Panc1 (cell line): ENCODE measurements at regions not wholly inside any gene's neighbourhood (a gene's known extent, or its start where the extent isn't known, plus 50 kb on each side); places are given as distances from the start of the nearest gene placed in this dataset.

Experiments
- ATAC-seq: fragments of 200-7000 bp; cut with Tn5 transposase; 2 replicates; pipeline ENCODE4 v1.9.1; 2020; ENCODE audit warnings: mild to moderate bottlenecking, moderate library complexity
- BruUV-seq: library from RNA; stranded (reverse); fragments of 400-500 nt; replicated peaks from 2 replicates; lab custom pipeline; 2021; lab: Mats Ljungman, UMichigan
- CTCF ChIA-PET: fragments of 300-600 bp; sonication (Branson Sonifier 250); formaldehyde crosslinking; loops from one replicate; lab custom pipeline; 2022; ENCODE audit warnings: antibody characterized with exemption; lab: Charles Lee
- POLR2A ChIA-PET: fragments of 300-600 bp; sonication (Branson Sonifier 250); formaldehyde crosslinking; loops from one replicate; lab custom pipeline; 2022; ENCODE audit warnings: antibody characterized with exemption; lab: Charles Lee
- DNase-seq: peaks from one replicate; pipeline ENCODE4 v3.0.0-alpha.2; 2010; ENCODE audit warnings: low read depth, low spot score
- H3K27ac ChIP-seq: 2 replicates; pipeline ENCODE4 v1.5.1; 2011; ENCODE audit warnings: mild to moderate bottlenecking, low read length, inconsistent platforms
- H3K27me3 ChIP-seq: fragments of 200-500 bp; sonication (Bioruptor generic); 2 replicates; pipeline ENCODE4 v1.6.0; 2014; ENCODE audit warnings: low read length, inconsistent platforms; ENCODE audit not compliant: control insufficient read depth, insufficient read depth
- H3K36me3 ChIP-seq: fragments of 200-500 bp; sonication (Bioruptor generic); 2 replicates; pipeline ENCODE4 v1.5.1; 2014; ENCODE audit warnings: inconsistent platforms, mild to moderate bottlenecking, low read length, moderate library complexity; ENCODE audit not compliant: control insufficient read depth, insufficient read depth
- H3K4me1 ChIP-seq: 2 replicates; pipeline ENCODE4 v1.5.1; 2011; ENCODE audit warnings: inconsistent platforms, mild to moderate bottlenecking, low read length, moderate library complexity; ENCODE audit not compliant: control insufficient read depth, insufficient read depth
- H3K4me3 ChIP-seq, 2 experiments: 2 replicates each; pipeline ENCODE4 v1.5.1; 2011 to 2012; ENCODE audit warnings: low read depth in 2 of 2, low read length in 2 of 2, mild to moderate bottlenecking in 2 of 2, inconsistent platforms in 1 of 2, moderate library complexity in 1 of 2
- H3K9me3 ChIP-seq: fragments of 200-500 bp; sonication (Bioruptor generic); 2 replicates; pipeline ENCODE4 v1.5.1; 2014; ENCODE audit warnings: low read depth, mild to moderate bottlenecking, inconsistent platforms, low read length, moderate library complexity; ENCODE audit not compliant: control insufficient read depth, insufficient read depth
- CTCF ChIP-seq: fragments of 450-650 bp; IDR thresholded peaks from 2 replicates; pipeline ENCODE4 v1.5.1; 2017; ENCODE audit warnings: mild to moderate bottlenecking
- POLR2AphosphoS5 ChIP-seq: IDR thresholded peaks from 2 replicates; pipeline ENCODE4 v1.6.1; 2012; ENCODE audit warnings: mild to moderate bottlenecking, low read depth, low read length, moderate library complexity
- REST ChIP-seq, 2 experiments: IDR thresholded peaks; 2 replicates each; pipeline ENCODE4 v1.6.1; 2011 to 2012; ENCODE audit warnings: low read depth in 2 of 2, control low read depth in 1 of 2, low read length in 1 of 2, mild to moderate bottlenecking in 1 of 2, moderate library complexity in 1 of 2; ENCODE audit not compliant: insufficient read depth in 1 of 2
- SIN3A ChIP-seq: IDR thresholded peaks from 2 replicates; pipeline ENCODE4 v1.6.1; 2012; ENCODE audit warnings: low read depth, mild to moderate bottlenecking, low read length, moderate library complexity, borderline replicate concordance; ENCODE audit not compliant: insufficient read depth
- TCF7L2 ChIP-seq: IDR thresholded peaks from 2 replicates; pipeline ENCODE4 v1.6.1; 2011; ENCODE audit warnings: mild to moderate bottlenecking, low read depth, low read length, inconsistent platforms
- in situ Hi-C: cut with HindIII; loops from 2 replicates; pipeline ENCODE4 v1.10.0; 2016; ENCODE audit warnings: low sequenced_read_pairs, low pct_unique_long_range_greater_than_20kb
- intact Hi-C: fragments of 100-400 bp; cut with micrococcal nuclease; formaldehyde crosslinking; loops from one replicate; pipeline ENCODE4 v1.10.0; 2022; ENCODE audit not compliant: unreplicated experiment

- CTCF ChIA-PET, result no interaction called here
Observed at GRCh38 chr14:34234258-34234657, 227.8 kb downstream of the SPTSSA start.

GRCh38 chr14:34233619-34234018 lies 228.4 kb downstream of the SPTSSA start:
- H3K36me3 ChIP-seq, result no peaks in the 10 kb centered on the region
- ChIA-PET CTCF (no interaction called here), POLR2A (no interaction called here)
- H3K4me3 ChIP-seq, result no peak overlapping the region
- DNase-seq, result no peak
- no TSS peak for BruUV-seq
- in situ Hi-C loops (no loop called here), intact Hi-C loops (no loop called here)
- H3K4me1 ChIP-seq, result no peaks in the 10 kb centered on the region
- no peak overlapping the region for H3K27ac ChIP-seq
- H3K9me3 ChIP-seq, result no peaks in the 10 kb centered on the region
- no peaks in the 10 kb centered on the region for H3K27me3 ChIP-seq
- ATAC-seq, result no peak
- TF ChIP-seq SIN3A, result no peak
- no peak for TF ChIP-seq REST (IDR thresholded peaks at IDR 0.05; ENCODE audit: insufficient read depth in 1 of 2, low read depth in 2 of 2, low read length in 1 of 2)
- TF ChIP-seq POLR2AphosphoS5, result no peak
- TF ChIP-seq CTCF, result no peak
- no peak for TF ChIP-seq TCF7L2

More at GRCh38 chr14:34234258-34234657, 227.8 kb downstream of the SPTSSA start:
- H3K9me3 ChIP-seq, result no peaks in the 10 kb centered on the region
- H3K4me3 ChIP-seq, result no peak overlapping the region
- no peak overlapping the region for H3K27ac ChIP-seq
- H3K4me1 ChIP-seq, result no peaks in the 10 kb centered on the region
- no TSS peak for BruUV-seq
- POLR2A ChIA-PET, result no interaction called here
- intact Hi-C loops, result no loop called here
- ATAC-seq, result no peak
- in situ Hi-C loops, result no loop called here
- no peaks in the 10 kb centered on the region for H3K36me3 ChIP-seq
- DNase-seq, result no peak
- TF ChIP-seq REST (IDR thresholded peaks at IDR 0.05; ENCODE audit: insufficient read depth in 1 of 2, low read depth in 2 of 2, low read length in 1 of 2) (no peak), SIN3A (no peak)
- H3K27me3 ChIP-seq, result no peaks in the 10 kb centered on the region
